ENCODE measurements at regions not wholly inside any gene's neighbourhood (a gene's known extent, or its start where the extent isn't known, plus 50 kb on each side); places are given as distances from the start of the nearest gene placed in this dataset.

DNA sequence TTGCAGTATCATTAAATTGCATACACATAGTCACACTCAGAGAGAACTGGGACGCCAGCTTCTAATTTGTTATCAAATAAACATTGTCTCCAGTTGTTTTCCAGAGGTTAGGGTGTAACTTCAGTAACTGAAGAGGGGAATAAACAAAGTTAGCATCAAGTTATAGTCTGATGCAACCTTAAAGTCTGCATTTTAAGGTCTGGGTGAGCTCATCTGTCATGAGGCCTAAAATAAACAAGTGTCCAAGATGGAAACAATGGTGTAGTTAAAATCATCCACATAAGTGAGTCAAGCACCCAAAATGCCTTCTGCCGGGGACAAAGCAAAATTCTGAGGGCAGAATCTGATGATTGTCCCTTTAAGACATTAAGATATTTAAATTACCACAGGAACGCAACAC, 70.3 kb upstream of the EMCN start:
- BruUV-seq (replicated peaks) = no TSS peak
- intact Hi-C loops (cut with micrococcal nuclease) = no loop called here
- no peak for ATAC-seq
- Histone ChIP-seq H4K20me1 (ENCODE audit: insufficient read depth) (no peaks in the 10 kb centered on the region), H3K9ac (ENCODE audit: low read length) (no peak overlapping the region), H3K9me2 (ENCODE audit: insufficient read depth) (no peaks in the 10 kb centered on the region), H3K27ac (ENCODE audit: low read depth, low read length) (no peak overlapping the region), H3K36me3 (ENCODE audit: control insufficient read depth in 1 of 2, insufficient read depth in 2 of 2, low read length in 2 of 2) (no peaks in the 10 kb centered on the region), H3K4me1 (ENCODE audit: control insufficient read depth in 1 of 2, insufficient read depth in 2 of 2, low read length in 2 of 2) (no peaks in the 10 kb centered on the region), H3K4me3 (replicated peaks in 1 of 2; ENCODE audit: low read depth in 1 of 2, low read length in 2 of 2) (no peak overlapping the region), H3K9me3 (ENCODE audit: control insufficient read depth in 1 of 2, insufficient read depth in 1 of 2, low read depth in 1 of 2, low read length in 2 of 2) (no peaks in the 10 kb centered on the region), H3K79me2 (ENCODE audit: insufficient read depth, low read length) (no peaks in the 10 kb centered on the region), H3K4me2 (ENCODE audit: low read length) (no peak overlapping the region), H2AFZ (ENCODE audit: low read depth, low read length, poor library complexity, severe bottlenecking) (no peak overlapping the region), H3K27me3 (ENCODE audit: insufficient read depth, low read length) (no peaks in the 10 kb centered on the region)
- DNase-seq (ENCODE audit: low read depth, low spot score) = no peak
- TF ChIP-seq RAD21 (IDR thresholded peaks at IDR 0.05; ENCODE audit: low read depth) (no peak), ZFX (IDR thresholded peaks at IDR 0.05) (no peak), POLR2AphosphoS5 (IDR thresholded peaks at IDR 0.05; ENCODE audit: low read depth, low read length) (no peak), EGR1 (IDR thresholded peaks at IDR 0.05; ENCODE audit: low read depth) (no peak)
- TF ChIP-seq, protein P1, sequence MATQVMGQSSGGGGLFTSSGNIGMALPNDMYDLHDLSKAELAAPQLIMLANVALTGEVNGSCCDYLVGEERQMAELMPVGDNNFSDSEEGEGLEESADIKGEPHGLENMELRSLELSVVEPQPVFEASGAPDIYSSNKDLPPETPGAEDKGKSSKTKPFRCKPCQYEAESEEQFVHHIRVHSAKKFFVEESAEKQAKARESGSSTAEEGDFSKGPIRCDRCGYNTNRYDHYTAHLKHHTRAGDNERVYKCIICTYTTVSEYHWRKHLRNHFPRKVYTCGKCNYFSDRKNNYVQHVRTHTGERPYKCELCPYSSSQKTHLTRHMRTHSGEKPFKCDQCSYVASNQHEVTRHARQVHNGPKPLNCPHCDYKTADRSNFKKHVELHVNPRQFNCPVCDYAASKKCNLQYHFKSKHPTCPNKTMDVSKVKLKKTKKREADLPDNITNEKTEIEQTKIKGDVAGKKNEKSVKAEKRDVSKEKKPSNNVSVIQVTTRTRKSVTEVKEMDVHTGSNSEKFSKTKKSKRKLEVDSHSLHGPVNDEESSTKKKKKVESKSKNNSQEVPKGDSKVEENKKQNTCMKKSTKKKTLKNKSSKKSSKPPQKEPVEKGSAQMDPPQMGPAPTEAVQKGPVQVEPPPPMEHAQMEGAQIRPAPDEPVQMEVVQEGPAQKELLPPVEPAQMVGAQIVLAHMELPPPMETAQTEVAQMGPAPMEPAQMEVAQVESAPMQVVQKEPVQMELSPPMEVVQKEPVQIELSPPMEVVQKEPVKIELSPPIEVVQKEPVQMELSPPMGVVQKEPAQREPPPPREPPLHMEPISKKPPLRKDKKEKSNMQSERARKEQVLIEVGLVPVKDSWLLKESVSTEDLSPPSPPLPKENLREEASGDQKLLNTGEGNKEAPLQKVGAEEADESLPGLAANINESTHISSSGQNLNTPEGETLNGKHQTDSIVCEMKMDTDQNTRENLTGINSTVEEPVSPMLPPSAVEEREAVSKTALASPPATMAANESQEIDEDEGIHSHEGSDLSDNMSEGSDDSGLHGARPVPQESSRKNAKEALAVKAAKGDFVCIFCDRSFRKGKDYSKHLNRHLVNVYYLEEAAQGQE (IDR thresholded peaks at IDR 0.05; ENCODE audit: low read depth) = no peak
- CTCF ChIA-PET = no interaction called here
- POLR2A ChIA-PET = no interaction called here
- RAD21 ChIA-PET (ENCODE audit: low non-redundant PET in 1 of 2, low total read pairs in 2 of 2, uncharacterized antibody in 2 of 2, unreplicated experiment in 2 of 2) = no interaction called here

GRCh38 chr4:100582146-100582545, 64.3 kb upstream of the EMCN start:
- peak overlapping the region; percentile 66 for H2AFZ ChIP-seq (ENCODE audit: low read depth, low read length, poor library complexity, severe bottlenecking)
- H3K27ac ChIP-seq (ENCODE audit: low read depth, low read length) = no peak overlapping the region
- no peak overlapping the region for H3K9ac ChIP-seq (ENCODE audit: low read length)
- H3K4me3 ChIP-seq (replicated peaks in 1 of 2; ENCODE audit: low read depth in 1 of 2, low read length in 2 of 2) = no peak overlapping the region
- peak overlapping the region; percentile 63; the same call in 1 of the 2 replicates for H3K4me2 ChIP-seq (ENCODE audit: low read length)
- H3K4me1 ChIP-seq (ENCODE audit: control insufficient read depth in 1 of 2, insufficient read depth in 2 of 2, low read length in 2 of 2) = peaks cover 3 to 19% of the 10 kb centered on the region in 2 experiments
- ChIA-PET RAD21 (ENCODE audit: low non-redundant PET in 1 of 2, low total read pairs in 2 of 2, uncharacterized antibody in 2 of 2, unreplicated experiment in 2 of 2) (no interaction called here), POLR2A (no interaction called here), CTCF (no interaction called here)
- BruUV-seq (replicated peaks) = no TSS peak
- no peak for ATAC-seq
- intact Hi-C loops (cut with micrococcal nuclease) = no loop called here
- no peaks in the 10 kb centered on the region; the same call in 1 of the 2 replicates for H3K9me2 ChIP-seq (ENCODE audit: insufficient read depth)
- H3K79me2 ChIP-seq (ENCODE audit: insufficient read depth, low read length) = no peaks in the 10 kb centered on the region
- H3K27me3 ChIP-seq (ENCODE audit: insufficient read depth, low read length) = no peaks in the 10 kb centered on the region
- H3K9me3 ChIP-seq (ENCODE audit: control insufficient read depth in 1 of 2, insufficient read depth in 1 of 2, low read depth in 1 of 2, low read length in 2 of 2) = no peaks in the 10 kb centered on the region
- H3K36me3 ChIP-seq (ENCODE audit: control insufficient read depth in 1 of 2, insufficient read depth in 2 of 2, low read length in 2 of 2) = no peaks in the 10 kb centered on the region
- H4K20me1 ChIP-seq (ENCODE audit: insufficient read depth) = no peaks in the 10 kb centered on the region
- DNase-seq (ENCODE audit: low read depth, low spot score) = no peak
- no peak for TF ChIP-seq ZFX (IDR thresholded peaks at IDR 0.05)
- no peak for TF ChIP-seq EZH2 (IDR thresholded peaks at IDR 0.05)
- TF ChIP-seq, protein P2, sequence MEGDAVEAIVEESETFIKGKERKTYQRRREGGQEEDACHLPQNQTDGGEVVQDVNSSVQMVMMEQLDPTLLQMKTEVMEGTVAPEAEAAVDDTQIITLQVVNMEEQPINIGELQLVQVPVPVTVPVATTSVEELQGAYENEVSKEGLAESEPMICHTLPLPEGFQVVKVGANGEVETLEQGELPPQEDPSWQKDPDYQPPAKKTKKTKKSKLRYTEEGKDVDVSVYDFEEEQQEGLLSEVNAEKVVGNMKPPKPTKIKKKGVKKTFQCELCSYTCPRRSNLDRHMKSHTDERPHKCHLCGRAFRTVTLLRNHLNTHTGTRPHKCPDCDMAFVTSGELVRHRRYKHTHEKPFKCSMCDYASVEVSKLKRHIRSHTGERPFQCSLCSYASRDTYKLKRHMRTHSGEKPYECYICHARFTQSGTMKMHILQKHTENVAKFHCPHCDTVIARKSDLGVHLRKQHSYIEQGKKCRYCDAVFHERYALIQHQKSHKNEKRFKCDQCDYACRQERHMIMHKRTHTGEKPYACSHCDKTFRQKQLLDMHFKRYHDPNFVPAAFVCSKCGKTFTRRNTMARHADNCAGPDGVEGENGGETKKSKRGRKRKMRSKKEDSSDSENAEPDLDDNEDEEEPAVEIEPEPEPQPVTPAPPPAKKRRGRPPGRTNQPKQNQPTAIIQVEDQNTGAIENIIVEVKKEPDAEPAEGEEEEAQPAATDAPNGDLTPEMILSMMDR (IDR thresholded peaks at IDR 0.05 in 2 of 3, conservative IDR thresholded peaks at IDR 0.05 in 1 of 3; ENCODE audit: borderline replicate concordance in 1 of 3, insufficient read depth in 1 of 3, low read depth in 2 of 3, low read length in 2 of 3) = no peak
- TF ChIP-seq, protein P3, sequence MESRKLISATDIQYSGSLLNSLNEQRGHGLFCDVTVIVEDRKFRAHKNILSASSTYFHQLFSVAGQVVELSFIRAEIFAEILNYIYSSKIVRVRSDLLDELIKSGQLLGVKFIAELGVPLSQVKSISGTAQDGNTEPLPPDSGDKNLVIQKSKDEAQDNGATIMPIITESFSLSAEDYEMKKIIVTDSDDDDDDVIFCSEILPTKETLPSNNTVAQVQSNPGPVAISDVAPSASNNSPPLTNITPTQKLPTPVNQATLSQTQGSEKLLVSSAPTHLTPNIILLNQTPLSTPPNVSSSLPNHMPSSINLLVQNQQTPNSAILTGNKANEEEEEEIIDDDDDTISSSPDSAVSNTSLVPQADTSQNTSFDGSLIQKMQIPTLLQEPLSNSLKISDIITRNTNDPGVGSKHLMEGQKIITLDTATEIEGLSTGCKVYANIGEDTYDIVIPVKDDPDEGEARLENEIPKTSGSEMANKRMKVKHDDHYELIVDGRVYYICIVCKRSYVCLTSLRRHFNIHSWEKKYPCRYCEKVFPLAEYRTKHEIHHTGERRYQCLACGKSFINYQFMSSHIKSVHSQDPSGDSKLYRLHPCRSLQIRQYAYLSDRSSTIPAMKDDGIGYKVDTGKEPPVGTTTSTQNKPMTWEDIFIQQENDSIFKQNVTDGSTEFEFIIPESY (IDR thresholded peaks at IDR 0.05; ENCODE audit: extremely low read depth, insufficient replicate concordance, low read length) = no peak
- TF ChIP-seq TCF7L2 (IDR thresholded peaks at IDR 0.05; ENCODE audit: borderline replicate concordance, extremely low read depth, insufficient read depth, insufficient read length) = no peak
- TF ChIP-seq, protein P4, sequence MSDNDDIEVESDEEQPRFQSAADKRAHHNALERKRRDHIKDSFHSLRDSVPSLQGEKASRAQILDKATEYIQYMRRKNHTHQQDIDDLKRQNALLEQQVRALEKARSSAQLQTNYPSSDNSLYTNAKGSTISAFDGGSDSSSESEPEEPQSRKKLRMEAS (IDR thresholded peaks at IDR 0.05) = no peak
- no peak for TF ChIP-seq CBX3 (IDR thresholded peaks at IDR 0.05; ENCODE audit: low read depth)
- no peak for TF ChIP-seq CEBPB (IDR thresholded peaks at IDR 0.05; ENCODE audit: low read depth)
- TF ChIP-seq EGR1 (IDR thresholded peaks at IDR 0.05; ENCODE audit: low read depth) = no peak
- TF ChIP-seq ZNF274 (IDR thresholded peaks at IDR 0.05; ENCODE audit: low read depth, low read length) = no peak
- no peak for TF ChIP-seq POLR2AphosphoS5 (IDR thresholded peaks at IDR 0.05; ENCODE audit: low read depth, low read length)
